ENCODE measurements at regions not wholly inside any gene's neighbourhood (a gene's known extent, or its start where the extent isn't known, plus 50 kb on each side); places are given as distances from the start of the nearest gene placed in this dataset.
A peak's percentile ranks its signal among the peaks of the same experiment; 100 is the strongest.
"Not testable (repeated sequence)": the region's sequence is repeated elsewhere in the genome, so short reads cannot be mapped to it uniquely, and the experiment has no call there.

- Histone ChIP-seq H3K4me1 (no peaks in the 10 kb centered on the region), H3K27me3 (no peaks in the 10 kb centered on the region), H3K27ac (no peak overlapping the region), H3K4me3 (no peak overlapping the region), H3K9me3 (peaks cover 0 to 13% (median 4%) of the 10 kb centered on the region in 11 donors), H3K36me3 (no peaks in the 10 kb centered on the region)
- ATAC-seq: no peak
- intact Hi-C loops (cut with DNase I): no loop called here
- no peak for DNase-seq
- WGBS, 2 donors: 72 to 77% methylated on average over 7 of the region's 7 CpGs
- no peak for TF ChIP-seq CTCF (IDR thresholded peaks at IDR 0.05)
These were observed 287.6 kb upstream of the HNRNPA3 start for GRCh38 chr2:176924909-176925534.

GRCh38 chr2:176926453-176926852, 286.1 kb upstream of the HNRNPA3 start:
- 36 to 90% methylated on average over 1 of the region's 1 CpG for WGBS, 2 donors
- Histone ChIP-seq H3K27ac (no peak overlapping the region), H3K36me3 (no peaks in the 10 kb centered on the region), H3K4me3 (no peak overlapping the region), H3K9me3 (peaks cover 0 to 13% (median 4%) of the 10 kb centered on the region in 11 donors), H3K27me3 (no peaks in the 10 kb centered on the region), H3K4me1 (no peaks in the 10 kb centered on the region)
- intact Hi-C loops (cut with DNase I): no loop called here
- ATAC-seq (no peak), DNase-seq (no peak)
- TF ChIP-seq CTCF (IDR thresholded peaks at IDR 0.05): no peak

GRCh38 chr2:176929387-176929786, 283.2 kb upstream of the HNRNPA3 start:
- H3K4me1 ChIP-seq; DNase-seq; H3K27me3 ChIP-seq; H3K36me3 ChIP-seq; ATAC-seq; H3K4me3 ChIP-seq; H3K27ac ChIP-seq; intact Hi-C loops (cut with DNase I): not testable (repeated sequence)
- peaks cover 0 to 13% (median 4%) of the 10 kb centered on the region in 11 donors for H3K9me3 ChIP-seq
- 60 to 72% methylated on average over 2 of the region's 2 CpGs for WGBS, 2 donors

- intact Hi-C loops (cut with DNase I): no loop called here
- Histone ChIP-seq H3K27ac (peak overlapping the region in 1 of 10 donors; percentile 16), H3K4me1 (peaks cover 0 to 18% (median 0%) of the 10 kb centered on the region in 9 donors), H3K36me3 (no peaks in the 10 kb centered on the region), H3K9me3 (peaks cover 0 to 2% (median 0%) of the 10 kb centered on the region in 11 donors), H3K27me3 (peaks cover 0 to 8% (median 0%) of the 10 kb centered on the region in 7 donors), H3K4me3 (no peak overlapping the region)
- DNase-seq: no peak
- 65 to 67% methylated on average over 8 of the region's 8 CpGs for WGBS, 2 donors
- no peak for ATAC-seq
- no peak for TF ChIP-seq CTCF (IDR thresholded peaks at IDR 0.05)
These were observed 280.7 kb upstream of the HNRNPA3 start for GRCh38 chr2:176931588-176932563.

All from heart right ventricle (tissue), 16 donors.